Caco-2 (cell line): ENCODE measurements at regions not wholly inside any gene's neighbourhood (a gene's known extent, or its start where the extent isn't known, plus 50 kb on each side); places are given as distances from the start of the nearest gene placed in this dataset.

ENCODE experiments used
- BruUV-seq: library from RNA; stranded (reverse); fragments of 400-500 nt; replicated peaks from 2 replicates; lab custom pipeline; 2021; lab: Mats Ljungman, UMichigan
- CTCF ChIA-PET: fragments of 300-600 bp; sonication (Branson Sonifier 250); formaldehyde crosslinking; loops from one replicate; lab custom pipeline; 2022; ENCODE audit warnings: antibody characterized with exemption; lab: Charles Lee
- POLR2A ChIA-PET: fragments of 300-600 bp; sonication (Branson Sonifier 250); formaldehyde crosslinking; loops from one replicate; lab custom pipeline; 2022; ENCODE audit warnings: antibody characterized with exemption; lab: Charles Lee
- DNase-seq, 2 experiments: peaks; one replicate each; pipeline versions ENCODE4 v3.0.0 to v3.0.0-alpha.2; 2020 to 2022
- H3K27me3 ChIP-seq: replicated peaks from 2 replicates; pipeline ENCODE4 v1.6.0; 2011; ENCODE audit warnings: low read length; ENCODE audit not compliant: control insufficient read depth, insufficient read depth
- H3K36me3 ChIP-seq: 2 replicates; pipeline ENCODE4 v1.5.1; 2011; ENCODE audit warnings: low read length; ENCODE audit not compliant: control insufficient read depth, insufficient read depth
- H3K4me1 ChIP-seq: fragments of 250-450 bp; sonication (Bioruptor Pico); 2 replicates; pipeline ENCODE4 v1.5.1; 2020; ENCODE audit warnings: mild to moderate bottlenecking
- H3K4me3 ChIP-seq: 2 replicates; pipeline ENCODE4 v1.5.1; 2011; ENCODE audit warnings: low read depth, mild to moderate bottlenecking, control low read depth, low read length
- H3K9me3 ChIP-seq: fragments of 250-450 bp; sonication (Bioruptor Pico); 2 replicates; pipeline ENCODE4 v1.5.1; 2020; ENCODE audit warnings: mild to moderate bottlenecking, moderate library complexity
- H3K27ac Mint-ChIP-seq: one replicate; pipeline ENCODE4 v1.8.0; 2022; ENCODE audit warnings: mixed read lengths; ENCODE audit not compliant: unreplicated experiment
- H3K27me3 Mint-ChIP-seq: one replicate; pipeline ENCODE4 v1.8.0; 2022; ENCODE audit warnings: mixed read lengths; ENCODE audit not compliant: insufficient read depth, unreplicated experiment
- H3K36me3 Mint-ChIP-seq: one replicate; pipeline ENCODE4 v1.8.0; 2022; ENCODE audit warnings: mild to moderate bottlenecking, mixed read lengths; ENCODE audit not compliant: insufficient read depth, unreplicated experiment
- H3K4me1 Mint-ChIP-seq: one replicate; pipeline ENCODE4 v1.8.0; 2022; ENCODE audit warnings: low read depth, mixed read lengths; ENCODE audit not compliant: unreplicated experiment
- H3K4me3 Mint-ChIP-seq: one replicate; pipeline ENCODE4 v1.8.0; 2022; ENCODE audit warnings: mild to moderate bottlenecking, moderate library complexity, mixed read lengths; ENCODE audit not compliant: unreplicated experiment
- H3K9me3 Mint-ChIP-seq: one replicate; pipeline ENCODE4 v1.8.0; 2022; ENCODE audit warnings: mixed read lengths; ENCODE audit not compliant: unreplicated experiment
- intact Hi-C: fragments of 100-400 bp; cut with micrococcal nuclease; formaldehyde crosslinking; loops from one replicate; pipeline ENCODE4 v1.10.0; 2022; ENCODE audit not compliant: unreplicated experiment
- TF ChIP-seq, protein P1 (sequence below), 2 experiments: fragments of 200-600 bp in 1 of 2; IDR thresholded peaks; 1 replicate in 1 of 2; 2 replicates in 1 of 2; pipeline versions ENCODE4 v1.5.1 to v1.8.0; 2011 to 2022; ENCODE audit warnings: antibody characterized with exemption in 1 of 2, control low read depth in 1 of 2, inconsistent platforms in 1 of 2, low read depth in 1 of 2, low read length in 1 of 2, mild to moderate bottlenecking in 1 of 2, moderate library complexity in 1 of 2; ENCODE audit not compliant: insufficient read depth in 1 of 2, severe bottlenecking in 1 of 2, unreplicated experiment in 1 of 2

- no peak overlapping the region for H3K27ac Mint-ChIP-seq
- no peak for DNase-seq
- no peaks in the 10 kb centered on the region for H3K27me3 Mint-ChIP-seq
- no TSS peak for BruUV-seq
- ChIA-PET POLR2A (no interaction called here), CTCF (no interaction called here)
- Histone ChIP-seq H3K9me3 (no peaks in the 10 kb centered on the region), H3K4me1 (no peaks in the 10 kb centered on the region), H3K27me3 (no peaks in the 10 kb centered on the region), H3K36me3 (no peaks in the 10 kb centered on the region), H3K4me3 (no peak overlapping the region)
- no peaks in the 10 kb centered on the region for H3K9me3 Mint-ChIP-seq
- TF ChIP-seq, protein P1, sequence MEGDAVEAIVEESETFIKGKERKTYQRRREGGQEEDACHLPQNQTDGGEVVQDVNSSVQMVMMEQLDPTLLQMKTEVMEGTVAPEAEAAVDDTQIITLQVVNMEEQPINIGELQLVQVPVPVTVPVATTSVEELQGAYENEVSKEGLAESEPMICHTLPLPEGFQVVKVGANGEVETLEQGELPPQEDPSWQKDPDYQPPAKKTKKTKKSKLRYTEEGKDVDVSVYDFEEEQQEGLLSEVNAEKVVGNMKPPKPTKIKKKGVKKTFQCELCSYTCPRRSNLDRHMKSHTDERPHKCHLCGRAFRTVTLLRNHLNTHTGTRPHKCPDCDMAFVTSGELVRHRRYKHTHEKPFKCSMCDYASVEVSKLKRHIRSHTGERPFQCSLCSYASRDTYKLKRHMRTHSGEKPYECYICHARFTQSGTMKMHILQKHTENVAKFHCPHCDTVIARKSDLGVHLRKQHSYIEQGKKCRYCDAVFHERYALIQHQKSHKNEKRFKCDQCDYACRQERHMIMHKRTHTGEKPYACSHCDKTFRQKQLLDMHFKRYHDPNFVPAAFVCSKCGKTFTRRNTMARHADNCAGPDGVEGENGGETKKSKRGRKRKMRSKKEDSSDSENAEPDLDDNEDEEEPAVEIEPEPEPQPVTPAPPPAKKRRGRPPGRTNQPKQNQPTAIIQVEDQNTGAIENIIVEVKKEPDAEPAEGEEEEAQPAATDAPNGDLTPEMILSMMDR (IDR thresholded peaks at IDR 0.05; ENCODE audit: insufficient read depth in 1 of 2, low read depth in 1 of 2, low read length in 1 of 2, severe bottlenecking in 1 of 2, unreplicated experiment in 1 of 2), result no peak
- intact Hi-C loops, result no loop called here
- H3K4me3 Mint-ChIP-seq, result no peak overlapping the region
- H3K4me1 Mint-ChIP-seq, result no peaks in the 10 kb centered on the region
- H3K36me3 Mint-ChIP-seq, result no peaks in the 10 kb centered on the region
These were observed 943.5 kb downstream of the TRIB2 start for GRCh38 chr2:13660231-13660630.

DNA sequence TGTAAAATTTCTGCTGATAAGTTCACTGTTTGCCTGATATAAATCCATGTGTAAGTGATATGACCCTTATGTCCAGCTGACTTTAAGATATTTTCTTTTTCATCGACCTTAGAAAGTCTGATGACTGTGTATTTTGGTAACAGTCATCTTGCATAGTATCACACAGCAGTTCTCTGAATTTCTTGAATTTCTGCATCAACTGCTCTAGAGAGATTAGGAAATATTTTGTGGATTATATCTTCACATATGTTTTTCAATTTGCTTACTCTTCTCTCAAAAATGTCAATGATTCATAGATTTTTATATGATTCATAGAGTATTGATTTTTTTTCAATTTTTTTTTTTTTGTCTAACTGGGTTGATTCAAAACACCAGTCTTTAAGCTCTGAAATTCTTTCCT lies 945.3 kb downstream of the TRIB2 start:
- CTCF ChIA-PET, result no interaction called here

DNA sequence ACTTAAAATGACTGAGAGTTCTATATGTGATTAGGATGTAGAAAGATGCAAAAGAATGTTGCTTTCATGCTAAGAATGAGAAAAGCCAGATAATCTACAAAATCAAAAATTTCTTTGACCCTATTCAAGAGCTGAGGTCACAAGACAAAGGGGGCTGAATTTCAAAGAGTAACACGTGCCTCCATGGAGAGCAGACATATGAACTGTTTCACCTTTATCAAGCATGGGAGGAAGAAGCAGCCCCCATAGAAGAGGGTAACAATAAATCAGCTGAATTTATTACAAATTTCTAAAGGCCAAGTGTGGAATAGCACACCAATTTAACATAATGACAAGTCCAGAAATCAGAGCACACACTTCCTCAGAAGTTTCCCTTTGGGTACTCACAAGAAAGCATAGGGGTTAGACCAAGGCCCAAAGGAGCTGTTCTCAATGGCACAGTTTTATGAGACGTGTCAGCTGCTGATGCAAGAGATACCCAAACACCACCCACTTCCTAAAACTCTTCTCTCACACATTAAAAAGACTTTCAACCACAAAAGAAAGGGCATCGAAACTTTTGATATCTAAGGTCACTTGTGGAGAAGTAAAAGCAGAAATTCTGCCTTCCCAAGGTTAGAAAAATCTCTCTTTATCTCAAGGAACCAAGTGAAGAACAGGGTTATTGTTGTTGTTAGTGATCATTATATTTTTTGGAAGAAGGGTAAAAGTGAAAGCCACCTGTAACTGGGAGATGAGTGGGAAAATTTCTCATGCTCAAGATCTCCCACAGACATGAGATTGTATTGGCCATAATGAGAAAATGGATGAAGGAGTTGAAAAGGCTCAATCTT lies 950.1 kb downstream of the TRIB2 start:
- H3K9me3 ChIP-seq, result no peaks in the 10 kb centered on the region
- no TSS peak for BruUV-seq
- ChIA-PET CTCF (no interaction called here), POLR2A (no interaction called here)
- H3K9me3 Mint-ChIP-seq, result no peaks in the 10 kb centered on the region
- intact Hi-C loops, result no loop called here
- no peaks in the 10 kb centered on the region for H3K36me3 ChIP-seq
- no peak overlapping the region for H3K4me3 ChIP-seq
- H3K36me3 Mint-ChIP-seq, result no peaks in the 10 kb centered on the region
- H3K4me3 Mint-ChIP-seq, result no peak overlapping the region
- no peak for DNase-seq
- no peaks in the 10 kb centered on the region for H3K4me1 ChIP-seq
- H3K27ac Mint-ChIP-seq, result no peak overlapping the region
- no peaks in the 10 kb centered on the region for H3K27me3 Mint-ChIP-seq
- TF ChIP-seq, protein P1 (IDR thresholded peaks at IDR 0.05; ENCODE audit: insufficient read depth in 1 of 2, low read depth in 1 of 2, low read length in 1 of 2, severe bottlenecking in 1 of 2, unreplicated experiment in 1 of 2), result no peak
- H3K27me3 ChIP-seq, result no peaks in the 10 kb centered on the region
- no peaks in the 10 kb centered on the region for H3K4me1 Mint-ChIP-seq

More for the DNA sequence above, 945.3 kb downstream of the TRIB2 start:
- no peak overlapping the region for H3K4me3 Mint-ChIP-seq
- no peaks in the 10 kb centered on the region for H3K27me3 Mint-ChIP-seq
- no peak for DNase-seq
- H3K4me1 Mint-ChIP-seq, result no peaks in the 10 kb centered on the region
- Histone ChIP-seq H3K27me3 (no peaks in the 10 kb centered on the region), H3K9me3 (no peaks in the 10 kb centered on the region), H3K4me1 (no peaks in the 10 kb centered on the region), H3K36me3 (no peaks in the 10 kb centered on the region), H3K4me3 (no peak overlapping the region)
- H3K27ac Mint-ChIP-seq, result no peak overlapping the region
- H3K9me3 Mint-ChIP-seq, result no peaks in the 10 kb centered on the region
- BruUV-seq, result no TSS peak
- POLR2A ChIA-PET, result no interaction called here
- H3K36me3 Mint-ChIP-seq, result no peaks in the 10 kb centered on the region
- TF ChIP-seq, protein P1 (IDR thresholded peaks at IDR 0.05; ENCODE audit: insufficient read depth in 1 of 2, low read depth in 1 of 2, low read length in 1 of 2, severe bottlenecking in 1 of 2, unreplicated experiment in 1 of 2), result no peak
- intact Hi-C loops, result no loop called here
